ENCODE measurements at regions not wholly inside any gene's neighbourhood (a gene's known extent, or its start where the extent isn't known, plus 50 kb on each side); places are given as distances from the start of the nearest gene placed in this dataset.

DNA sequence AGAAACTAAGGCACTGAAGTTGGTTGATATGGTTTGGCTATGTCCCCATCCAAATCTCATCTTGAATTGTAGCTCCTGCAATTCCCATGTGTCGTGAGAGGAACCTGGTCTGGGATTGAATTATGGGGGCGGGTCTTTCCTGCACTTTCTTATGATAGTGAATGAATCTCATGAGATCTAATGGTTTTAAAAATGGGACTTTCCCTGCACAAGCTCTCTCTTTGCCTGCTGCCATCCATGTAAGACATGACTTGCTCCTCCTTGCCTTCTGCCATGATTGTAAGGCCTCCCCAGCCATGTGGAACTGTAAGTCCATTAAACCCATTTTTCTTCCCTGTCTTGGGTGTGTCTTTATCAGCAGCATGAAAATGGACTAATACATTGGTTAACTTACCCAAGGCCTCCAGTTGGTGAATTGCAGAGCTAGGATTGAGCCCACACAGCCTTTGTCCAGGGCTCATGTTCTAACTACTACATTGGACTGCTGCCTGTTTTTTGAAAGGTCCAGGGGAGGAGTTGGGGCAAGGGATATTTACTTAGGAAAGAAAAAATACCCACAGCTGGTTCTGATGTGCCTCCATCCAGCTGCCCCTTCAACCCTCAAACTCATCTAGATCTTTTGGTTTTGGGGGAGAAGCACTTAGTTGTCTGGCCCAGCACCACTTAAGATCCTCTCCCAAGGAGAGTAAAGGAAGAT, 107.8 kb upstream of the NAV2 start:
- TF ChIP-seq, protein P1, sequence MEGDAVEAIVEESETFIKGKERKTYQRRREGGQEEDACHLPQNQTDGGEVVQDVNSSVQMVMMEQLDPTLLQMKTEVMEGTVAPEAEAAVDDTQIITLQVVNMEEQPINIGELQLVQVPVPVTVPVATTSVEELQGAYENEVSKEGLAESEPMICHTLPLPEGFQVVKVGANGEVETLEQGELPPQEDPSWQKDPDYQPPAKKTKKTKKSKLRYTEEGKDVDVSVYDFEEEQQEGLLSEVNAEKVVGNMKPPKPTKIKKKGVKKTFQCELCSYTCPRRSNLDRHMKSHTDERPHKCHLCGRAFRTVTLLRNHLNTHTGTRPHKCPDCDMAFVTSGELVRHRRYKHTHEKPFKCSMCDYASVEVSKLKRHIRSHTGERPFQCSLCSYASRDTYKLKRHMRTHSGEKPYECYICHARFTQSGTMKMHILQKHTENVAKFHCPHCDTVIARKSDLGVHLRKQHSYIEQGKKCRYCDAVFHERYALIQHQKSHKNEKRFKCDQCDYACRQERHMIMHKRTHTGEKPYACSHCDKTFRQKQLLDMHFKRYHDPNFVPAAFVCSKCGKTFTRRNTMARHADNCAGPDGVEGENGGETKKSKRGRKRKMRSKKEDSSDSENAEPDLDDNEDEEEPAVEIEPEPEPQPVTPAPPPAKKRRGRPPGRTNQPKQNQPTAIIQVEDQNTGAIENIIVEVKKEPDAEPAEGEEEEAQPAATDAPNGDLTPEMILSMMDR (IDR thresholded peaks at IDR 0.05; ENCODE audit: low read depth, low read length) = no peak
- no peak for TF ChIP-seq EZH2phosphoT487 (IDR thresholded peaks at IDR 0.05; ENCODE audit: low read depth)
